SK-N-SH treated with all-trans-retinoic acid at 6 μM for 48 hours (cell line): ENCODE measurements at regions not wholly inside any gene's neighbourhood (a gene's known extent, or its start where the extent isn't known, plus 50 kb on each side); places are given as distances from the start of the nearest gene placed in this dataset.
"Not testable (repeated sequence)": the region's sequence is repeated elsewhere in the genome, so short reads cannot be mapped to it uniquely, and the experiment has no call there.

Source experiments
- ATAC-seq: fragments of 200-7000 bp; cut with Tn5 transposase; 3 replicates; pipeline ENCODE4 v1.9.1; 2020; ENCODE audit warnings: mild to moderate bottlenecking, moderate library complexity
- ARNTL ChIP-seq: fragments of 450-650 bp; formaldehyde crosslinking; IDR thresholded peaks from 2 replicates; pipeline ENCODE4 v1.5.0; 2020; ENCODE audit warnings: low read depth, mild to moderate bottlenecking, moderate library complexity, borderline replicate concordance
- BACH2 ChIP-seq: fragments of 250-450 bp; sonication (Bioruptor Pico); IDR thresholded peaks from 2 replicates; pipeline ENCODE4 v1.9.0; 2021; ENCODE audit warnings: mild to moderate bottlenecking, borderline replicate concordance
- CSDC2 ChIP-seq: fragments of 250-450 bp; sonication (Bioruptor Pico); IDR thresholded peaks from 2 replicates; pipeline ENCODE4 v1.5.0; 2020; ENCODE audit warnings: mild to moderate bottlenecking, moderate library complexity
- ESRRG ChIP-seq: fragments of 250-450 bp; sonication (Bioruptor Pico); IDR thresholded peaks from 2 replicates; pipeline ENCODE4 v1.6.1; 2021; ENCODE audit warnings: mild to moderate bottlenecking
- GLIS3 ChIP-seq: fragments of 250-450 bp; sonication (Bioruptor Pico); IDR thresholded peaks from 2 replicates; pipeline ENCODE4 v1.5.0; 2020; ENCODE audit warnings: mild to moderate bottlenecking, moderate library complexity
- ISL1 ChIP-seq: fragments of 250-450 bp; sonication (Bioruptor Pico); IDR thresholded peaks from 2 replicates; pipeline ENCODE4 v2.1.2; 2022; ENCODE audit warnings: mild to moderate bottlenecking, moderate library complexity
- OSR1 ChIP-seq: fragments of 250-450 bp; sonication (Bioruptor Pico); IDR thresholded peaks from 2 replicates; pipeline ENCODE4 v1.8.0; 2022; ENCODE audit warnings: moderate library complexity, mild to moderate bottlenecking, inconsistent platforms
- PPARA ChIP-seq: fragments of 250-450 bp; sonication (Bioruptor Pico); IDR thresholded peaks from 2 replicates; pipeline ENCODE4 v1.5.0; 2020; ENCODE audit warnings: mild to moderate bottlenecking, borderline replicate concordance
- SNAI2 ChIP-seq: fragments of 250-450 bp; sonication (Bioruptor Pico); IDR thresholded peaks from 2 replicates; pipeline ENCODE4 v1.5.0; 2020; ENCODE audit warnings: mild to moderate bottlenecking, moderate library complexity
- TCF4 ChIP-seq: fragments of 250-450 bp; sonication (Bioruptor Pico); IDR thresholded peaks from 2 replicates; pipeline ENCODE4 v1.8.0; 2021; ENCODE audit warnings: mild to moderate bottlenecking, moderate library complexity, borderline replicate concordance
- TOX ChIP-seq: fragments of 250-450 bp; sonication (Bioruptor Pico); IDR thresholded peaks from 2 replicates; pipeline ENCODE4 v1.8.0; 2021; ENCODE audit warnings: mild to moderate bottlenecking, moderate library complexity, borderline replicate concordance
- ZC3H10 ChIP-seq: fragments of 250-450 bp; sonication (Bioruptor Pico); IDR thresholded peaks from 2 replicates; pipeline ENCODE4 v1.5.1; 2021; ENCODE audit warnings: mild to moderate bottlenecking, moderate library complexity
- ZFP3 ChIP-seq: fragments of 250-450 bp; sonication (Bioruptor Pico); IDR thresholded peaks from 2 replicates; pipeline ENCODE4 v1.5.0; 2020; ENCODE audit warnings: mild to moderate bottlenecking, moderate library complexity
- ZFP30 ChIP-seq: fragments of 450-650 bp; formaldehyde crosslinking; IDR thresholded peaks from 2 replicates; pipeline ENCODE4 v1.5.0; 2022; ENCODE audit warnings: mild to moderate bottlenecking, moderate library complexity
- ZNF8 ChIP-seq: fragments of 450-650 bp; formaldehyde crosslinking; IDR thresholded peaks from 2 replicates; pipeline ENCODE4 v1.5.0; 2020; ENCODE audit warnings: mild to moderate bottlenecking, moderate library complexity
- TF ChIP-seq, protein P1 (sequence below): fragments of 250-450 bp; sonication (Bioruptor Pico); IDR thresholded peaks from 2 replicates; pipeline ENCODE4 v1.8.0; 2021; ENCODE audit warnings: low read depth, mild to moderate bottlenecking, moderate library complexity, borderline replicate concordance
- TF ChIP-seq, protein P2 (sequence below): fragments of 250-450 bp; sonication (Bioruptor Pico); IDR thresholded peaks from 2 replicates; pipeline ENCODE4 v1.8.0; 2020; ENCODE audit warnings: mild to moderate bottlenecking, moderate library complexity, borderline replicate concordance
- TF ChIP-seq, protein P3 (sequence below): fragments of 250-450 bp; sonication (Bioruptor Pico); IDR thresholded peaks from 2 replicates; pipeline ENCODE4 v1.5.0; 2020; ENCODE audit warnings: mild to moderate bottlenecking, moderate library complexity
- TF ChIP-seq, protein P4 (sequence below): fragments of 250-450 bp; sonication (Bioruptor Pico); IDR thresholded peaks from 2 replicates; pipeline ENCODE4 v1.5.1; 2021; ENCODE audit warnings: mild to moderate bottlenecking, moderate library complexity
- TF ChIP-seq, protein P5 (sequence below): fragments of 250-450 bp; sonication (Bioruptor Pico); IDR thresholded peaks from 2 replicates; pipeline ENCODE4 v1.5.1; 2020; ENCODE audit warnings: low read depth, mild to moderate bottlenecking, moderate library complexity

DNA sequence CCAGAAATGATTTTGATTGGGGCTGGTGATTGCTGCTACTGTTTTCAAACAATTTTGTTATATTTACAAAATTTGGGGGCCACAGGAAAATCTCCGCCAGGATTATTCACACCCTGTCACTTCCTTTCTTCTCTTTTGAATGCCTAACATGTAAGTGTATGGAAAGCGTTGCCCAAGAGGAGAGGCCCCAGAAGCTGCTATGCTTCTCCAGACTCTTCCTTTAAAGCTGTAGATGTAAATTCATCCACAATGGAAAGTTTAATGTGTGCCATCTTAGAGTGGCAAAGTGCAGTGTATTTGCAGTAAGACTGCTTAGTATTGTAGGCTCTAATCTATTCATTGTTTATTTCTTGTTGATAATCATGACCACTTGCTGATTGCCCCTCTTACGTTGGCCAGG, 136.7 kb upstream of the LRIG3 start:
- no peak for ATAC-seq
- no peak for TF ChIP-seq TOX (CRISPR knock-in tag)
- no peak for TF ChIP-seq BACH2 (CRISPR knock-in tag)
- TF ChIP-seq ZC3H10 (CRISPR knock-in tag) = no peak
- TF ChIP-seq, protein P1, sequence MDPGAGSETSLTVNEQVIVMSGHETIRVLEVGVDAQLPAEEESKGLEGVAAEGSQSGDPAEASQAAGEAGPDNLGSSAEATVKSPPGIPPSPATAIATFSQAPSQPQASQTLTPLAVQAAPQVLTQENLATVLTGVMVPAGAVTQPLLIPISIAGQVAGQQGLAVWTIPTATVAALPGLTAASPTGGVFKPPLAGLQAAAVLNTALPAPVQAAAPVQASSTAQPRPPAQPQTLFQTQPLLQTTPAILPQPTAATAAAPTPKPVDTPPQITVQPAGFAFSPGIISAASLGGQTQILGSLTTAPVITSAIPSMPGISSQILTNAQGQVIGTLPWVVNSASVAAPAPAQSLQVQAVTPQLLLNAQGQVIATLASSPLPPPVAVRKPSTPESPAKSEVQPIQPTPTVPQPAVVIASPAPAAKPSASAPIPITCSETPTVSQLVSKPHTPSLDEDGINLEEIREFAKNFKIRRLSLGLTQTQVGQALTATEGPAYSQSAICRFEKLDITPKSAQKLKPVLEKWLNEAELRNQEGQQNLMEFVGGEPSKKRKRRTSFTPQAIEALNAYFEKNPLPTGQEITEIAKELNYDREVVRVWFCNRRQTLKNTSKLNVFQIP (CRISPR knock-in tag) = no peak
- no peak for TF ChIP-seq ZFP30 (CRISPR knock-in tag)
- TF ChIP-seq ARNTL = no peak
- TF ChIP-seq, protein P2, sequence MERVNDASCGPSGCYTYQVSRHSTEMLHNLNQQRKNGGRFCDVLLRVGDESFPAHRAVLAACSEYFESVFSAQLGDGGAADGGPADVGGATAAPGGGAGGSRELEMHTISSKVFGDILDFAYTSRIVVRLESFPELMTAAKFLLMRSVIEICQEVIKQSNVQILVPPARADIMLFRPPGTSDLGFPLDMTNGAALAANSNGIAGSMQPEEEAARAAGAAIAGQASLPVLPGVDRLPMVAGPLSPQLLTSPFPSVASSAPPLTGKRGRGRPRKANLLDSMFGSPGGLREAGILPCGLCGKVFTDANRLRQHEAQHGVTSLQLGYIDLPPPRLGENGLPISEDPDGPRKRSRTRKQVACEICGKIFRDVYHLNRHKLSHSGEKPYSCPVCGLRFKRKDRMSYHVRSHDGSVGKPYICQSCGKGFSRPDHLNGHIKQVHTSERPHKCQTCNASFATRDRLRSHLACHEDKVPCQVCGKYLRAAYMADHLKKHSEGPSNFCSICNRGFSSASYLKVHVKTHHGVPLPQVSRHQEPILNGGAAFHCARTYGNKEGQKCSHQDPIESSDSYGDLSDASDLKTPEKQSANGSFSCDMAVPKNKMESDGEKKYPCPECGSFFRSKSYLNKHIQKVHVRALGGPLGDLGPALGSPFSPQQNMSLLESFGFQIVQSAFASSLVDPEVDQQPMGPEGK (CRISPR knock-in tag) = no peak
- no peak for TF ChIP-seq ZNF8 (CRISPR knock-in tag)
- TF ChIP-seq OSR1 (CRISPR knock-in tag) = no peak
- TF ChIP-seq ESRRG (CRISPR knock-in tag) = no peak
- no peak for TF ChIP-seq CSDC2
- TF ChIP-seq, protein P3, sequence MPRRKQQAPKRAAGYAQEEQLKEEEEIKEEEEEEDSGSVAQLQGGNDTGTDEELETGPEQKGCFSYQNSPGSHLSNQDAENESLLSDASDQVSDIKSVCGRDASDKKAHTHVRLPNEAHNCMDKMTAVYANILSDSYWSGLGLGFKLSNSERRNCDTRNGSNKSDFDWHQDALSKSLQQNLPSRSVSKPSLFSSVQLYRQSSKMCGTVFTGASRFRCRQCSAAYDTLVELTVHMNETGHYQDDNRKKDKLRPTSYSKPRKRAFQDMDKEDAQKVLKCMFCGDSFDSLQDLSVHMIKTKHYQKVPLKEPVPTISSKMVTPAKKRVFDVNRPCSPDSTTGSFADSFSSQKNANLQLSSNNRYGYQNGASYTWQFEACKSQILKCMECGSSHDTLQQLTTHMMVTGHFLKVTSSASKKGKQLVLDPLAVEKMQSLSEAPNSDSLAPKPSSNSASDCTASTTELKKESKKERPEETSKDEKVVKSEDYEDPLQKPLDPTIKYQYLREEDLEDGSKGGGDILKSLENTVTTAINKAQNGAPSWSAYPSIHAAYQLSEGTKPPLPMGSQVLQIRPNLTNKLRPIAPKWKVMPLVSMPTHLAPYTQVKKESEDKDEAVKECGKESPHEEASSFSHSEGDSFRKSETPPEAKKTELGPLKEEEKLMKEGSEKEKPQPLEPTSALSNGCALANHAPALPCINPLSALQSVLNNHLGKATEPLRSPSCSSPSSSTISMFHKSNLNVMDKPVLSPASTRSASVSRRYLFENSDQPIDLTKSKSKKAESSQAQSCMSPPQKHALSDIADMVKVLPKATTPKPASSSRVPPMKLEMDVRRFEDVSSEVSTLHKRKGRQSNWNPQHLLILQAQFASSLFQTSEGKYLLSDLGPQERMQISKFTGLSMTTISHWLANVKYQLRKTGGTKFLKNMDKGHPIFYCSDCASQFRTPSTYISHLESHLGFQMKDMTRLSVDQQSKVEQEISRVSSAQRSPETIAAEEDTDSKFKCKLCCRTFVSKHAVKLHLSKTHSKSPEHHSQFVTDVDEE (CRISPR knock-in tag) = no peak
- TF ChIP-seq TCF4 (CRISPR knock-in tag) = no peak
- no peak for TF ChIP-seq GLIS3 (CRISPR knock-in tag)
- TF ChIP-seq SNAI2 (CRISPR knock-in tag) = no peak
- TF ChIP-seq PPARA (CRISPR knock-in tag) = no peak
- TF ChIP-seq ISL1 (CRISPR knock-in tag) = no peak
- no peak for TF ChIP-seq ZFP3

DNA sequence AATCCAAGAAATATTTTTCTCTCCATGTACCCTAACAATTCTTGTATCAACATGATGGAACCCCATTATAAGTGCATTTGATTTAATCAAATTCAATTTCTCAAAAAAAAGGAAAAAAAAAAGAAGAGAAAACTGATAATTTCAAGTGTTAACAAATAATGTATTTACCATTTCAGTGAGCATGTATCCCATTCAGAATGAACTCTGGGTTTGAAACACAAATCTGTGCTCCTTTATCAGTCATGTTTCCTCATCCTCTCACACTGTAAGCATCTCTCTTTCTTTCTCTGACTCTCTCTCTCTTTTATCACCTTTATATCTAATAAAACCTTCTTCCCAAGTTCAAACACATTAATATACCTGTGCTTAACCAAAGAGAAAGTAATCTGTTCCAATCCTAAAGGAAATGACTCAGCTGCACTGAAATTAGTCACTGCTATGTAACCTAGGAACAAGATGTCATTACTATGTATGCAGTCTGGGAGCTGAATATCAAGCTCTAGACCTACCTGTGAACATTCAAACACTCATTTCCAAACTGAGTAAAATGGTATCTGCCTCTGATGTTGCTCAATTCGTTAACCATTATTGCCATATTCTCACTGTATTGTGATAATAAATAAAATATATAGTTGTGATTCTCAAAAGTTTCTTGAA, 135.0 kb upstream of the LRIG3 start:
- ATAC-seq = peak; percentile 96
- TF ChIP-seq, protein P4, sequence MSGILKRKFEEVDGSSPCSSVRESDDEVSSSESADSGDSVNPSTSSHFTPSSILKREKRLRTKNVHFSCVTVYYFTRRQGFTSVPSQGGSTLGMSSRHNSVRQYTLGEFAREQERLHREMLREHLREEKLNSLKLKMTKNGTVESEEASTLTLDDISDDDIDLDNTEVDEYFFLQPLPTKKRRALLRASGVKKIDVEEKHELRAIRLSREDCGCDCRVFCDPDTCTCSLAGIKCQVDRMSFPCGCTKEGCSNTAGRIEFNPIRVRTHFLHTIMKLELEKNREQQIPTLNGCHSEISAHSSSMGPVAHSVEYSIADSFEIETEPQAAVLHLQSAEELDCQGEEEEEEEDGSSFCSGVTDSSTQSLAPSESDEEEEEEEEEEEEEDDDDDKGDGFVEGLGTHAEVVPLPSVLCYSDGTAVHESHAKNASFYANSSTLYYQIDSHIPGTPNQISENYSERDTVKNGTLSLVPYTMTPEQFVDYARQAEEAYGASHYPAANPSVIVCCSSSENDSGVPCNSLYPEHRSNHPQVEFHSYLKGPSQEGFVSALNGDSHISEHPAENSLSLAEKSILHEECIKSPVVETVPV (CRISPR knock-in tag) = no peak
- TF ChIP-seq, protein P3 (CRISPR knock-in tag) = no peak
- TF ChIP-seq, protein P5, sequence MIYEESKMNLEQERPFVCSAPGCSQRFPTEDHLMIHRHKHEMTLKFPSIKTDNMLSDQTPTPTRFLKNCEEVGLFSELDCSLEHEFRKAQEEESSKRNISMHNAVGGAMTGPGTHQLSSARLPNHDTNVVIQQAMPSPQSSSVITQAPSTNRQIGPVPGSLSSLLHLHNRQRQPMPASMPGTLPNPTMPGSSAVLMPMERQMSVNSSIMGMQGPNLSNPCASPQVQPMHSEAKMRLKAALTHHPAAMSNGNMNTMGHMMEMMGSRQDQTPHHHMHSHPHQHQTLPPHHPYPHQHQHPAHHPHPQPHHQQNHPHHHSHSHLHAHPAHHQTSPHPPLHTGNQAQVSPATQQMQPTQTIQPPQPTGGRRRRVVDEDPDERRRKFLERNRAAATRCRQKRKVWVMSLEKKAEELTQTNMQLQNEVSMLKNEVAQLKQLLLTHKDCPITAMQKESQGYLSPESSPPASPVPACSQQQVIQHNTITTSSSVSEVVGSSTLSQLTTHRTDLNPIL = no peak
- TF ChIP-seq, protein P1 (CRISPR knock-in tag) = no peak
- TF ChIP-seq OSR1 (CRISPR knock-in tag) (no peak), ESRRG (CRISPR knock-in tag) (no peak), TCF4 (CRISPR knock-in tag) (no peak), ZFP3 (no peak), GLIS3 (CRISPR knock-in tag) (no peak), SNAI2 (CRISPR knock-in tag) (no peak), BACH2 (CRISPR knock-in tag) (no peak), TOX (CRISPR knock-in tag) (no peak), ISL1 (CRISPR knock-in tag) (no peak)

DNA sequence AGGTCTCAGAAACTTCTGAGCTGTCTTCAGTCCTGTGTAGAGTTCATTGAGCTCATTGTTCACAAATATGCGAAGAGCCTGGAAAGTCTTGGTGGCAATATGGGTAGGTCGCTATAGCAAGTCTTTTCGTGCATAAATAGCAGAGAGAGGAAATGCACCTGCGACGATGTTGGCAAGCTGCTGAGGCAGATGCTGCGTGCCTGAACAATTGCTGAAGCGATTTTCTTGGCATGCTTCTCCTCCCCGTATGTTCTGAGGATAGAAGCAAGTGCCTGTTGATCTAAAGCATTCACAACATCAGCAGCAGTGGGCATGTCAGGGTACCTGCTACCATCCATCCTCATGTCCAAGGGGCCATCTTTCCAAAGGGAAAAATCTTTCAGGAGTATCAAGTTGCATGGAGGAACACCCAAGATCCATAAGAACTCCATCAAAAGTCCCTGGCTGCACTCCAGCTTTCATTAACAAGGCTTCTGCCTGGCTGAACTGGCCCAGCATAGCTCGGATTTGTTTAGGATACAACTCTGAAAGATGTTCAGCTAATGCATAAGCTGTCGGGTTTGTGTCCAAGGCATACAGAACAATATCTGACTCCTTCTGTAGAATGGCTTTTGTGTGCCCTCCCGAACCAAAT, 133.1 kb upstream of the LRIG3 start:
- not testable (repeated sequence) for ATAC-seq
